H9 (cell line): ENCODE measurements at regions not wholly inside any gene's neighbourhood (a gene's known extent, or its start where the extent isn't known, plus 50 kb on each side); places are given as distances from the start of the nearest gene placed in this dataset.

ENCODE experiments used
- DNase-seq: peaks from one replicate; pipeline ENCODE4 v3.0.0-alpha.2; 2017
- H2AFZ ChIP-seq: one replicate; pipeline ENCODE4 v1.6.1; 2013; ENCODE audit warnings: mild to moderate bottlenecking, low read length, control low read depth, moderate library complexity
- H2AK5ac ChIP-seq: 2 replicates; pipeline ENCODE4 v1.6.1; 2013; ENCODE audit warnings: low read length, control low read depth, mixed read lengths; ENCODE audit not compliant: insufficient read length
- H2BK120ac ChIP-seq: one replicate; pipeline ENCODE4 v1.6.1; 2013; ENCODE audit warnings: low read depth, mild to moderate bottlenecking, low read length, control low read depth, inconsistent platforms; ENCODE audit not compliant: poor library complexity, severe bottlenecking
- H2BK12ac ChIP-seq: 2 replicates; pipeline ENCODE4 v1.6.1; 2013; ENCODE audit warnings: low read length, control low read depth, mixed read lengths, low read depth; ENCODE audit not compliant: insufficient read length
- H2BK15ac ChIP-seq: 2 replicates; pipeline ENCODE4 v1.6.1; 2013; ENCODE audit warnings: low read depth, low read length, control low read depth
- H2BK20ac ChIP-seq: one replicate; pipeline ENCODE4 v1.6.1; 2013; ENCODE audit warnings: low read depth, mild to moderate bottlenecking, low read length, control low read depth, inconsistent platforms; ENCODE audit not compliant: poor library complexity, severe bottlenecking
- H2BK5ac ChIP-seq: 2 replicates; pipeline ENCODE4 v1.6.1; 2013; ENCODE audit warnings: low read length, control low read depth, mixed read lengths; ENCODE audit not compliant: insufficient read length
- H3K14ac ChIP-seq: 2 replicates; pipeline ENCODE4 v1.6.1; 2013; ENCODE audit warnings: low read length, control low read depth; ENCODE audit not compliant: insufficient read depth
- H3K18ac ChIP-seq: 2 replicates; pipeline ENCODE4 v1.6.1; 2013; ENCODE audit warnings: low read depth, mild to moderate bottlenecking, mixed read lengths, low read length, control low read depth; ENCODE audit not compliant: insufficient read length
- H3K23ac ChIP-seq: 2 replicates; pipeline ENCODE4 v1.6.1; 2013; ENCODE audit warnings: low read length, control low read depth, mixed read lengths, low read depth; ENCODE audit not compliant: insufficient read length
- H3K23me2 ChIP-seq: 2 replicates; pipeline ENCODE4 v1.6.1; 2013; ENCODE audit warnings: low read depth, mild to moderate bottlenecking, mixed read lengths, low read length, control low read depth; ENCODE audit not compliant: insufficient read length, poor library complexity, severe bottlenecking
- H3K27ac ChIP-seq: 2 replicates; pipeline ENCODE4 v1.5.1; 2013; ENCODE audit warnings: low read length, control low read depth, mixed read lengths, low read depth; ENCODE audit not compliant: insufficient read length
- H3K27me3 ChIP-seq: 2 replicates; pipeline ENCODE4 v1.6.1; 2013; ENCODE audit warnings: low read length, control low read depth, inconsistent platforms; ENCODE audit not compliant: insufficient read depth
- H3K4ac ChIP-seq: 2 replicates; pipeline ENCODE4 v1.6.1; 2013; ENCODE audit warnings: low read depth, mild to moderate bottlenecking, control low read depth, inconsistent platforms, low read length, moderate library complexity
- H3K4me1 ChIP-seq: 2 replicates; pipeline ENCODE4 v1.6.1; 2013; ENCODE audit warnings: low read length, control low read depth, inconsistent platforms; ENCODE audit not compliant: insufficient read depth
- H3K4me2 ChIP-seq: 2 replicates; pipeline ENCODE4 v1.6.1; 2013; ENCODE audit warnings: low read length, control low read depth, mixed read lengths; ENCODE audit not compliant: insufficient read length, insufficient read depth
- H3K56ac ChIP-seq: 2 replicates; pipeline ENCODE4 v1.6.1; 2013; ENCODE audit warnings: low read depth, mild to moderate bottlenecking, mixed read lengths, low read length, control low read depth; ENCODE audit not compliant: insufficient read length
- H3K79me1 ChIP-seq: 2 replicates; pipeline ENCODE4 v1.6.1; 2013; ENCODE audit warnings: low read depth, mild to moderate bottlenecking, moderate library complexity, low read length, control low read depth, inconsistent platforms; ENCODE audit not compliant: insufficient read depth, poor library complexity, severe bottlenecking
- H3K79me2 ChIP-seq: 2 replicates; pipeline ENCODE4 v1.6.1; 2013; ENCODE audit warnings: low read length, control low read depth, inconsistent platforms; ENCODE audit not compliant: insufficient read depth
- H3K9ac ChIP-seq: 2 replicates; pipeline ENCODE4 v1.6.1; 2013; ENCODE audit warnings: low read length, control low read depth, mixed read lengths; ENCODE audit not compliant: insufficient read length; ENCODE audit errors: extremely low read depth
- H3K9me3 ChIP-seq: one replicate; pipeline ENCODE4 v1.6.1; 2013; ENCODE audit warnings: low read depth, low read length, inconsistent platforms; ENCODE audit not compliant: control insufficient read depth
- H3T11ph ChIP-seq: one replicate; pipeline ENCODE4 v1.6.1; 2013; ENCODE audit warnings: mild to moderate bottlenecking, low read length, control low read depth, inconsistent platforms
- H4K20me1 ChIP-seq: one replicate; pipeline ENCODE4 v1.6.1; 2013; ENCODE audit not compliant: control insufficient read depth, insufficient read length, insufficient read depth
- H4K5ac ChIP-seq: 2 replicates; pipeline ENCODE4 v1.6.1; 2013; ENCODE audit warnings: low read depth, mild to moderate bottlenecking, mixed read lengths, low read length, control low read depth; ENCODE audit not compliant: insufficient read length
- H4K8ac ChIP-seq: replicated peaks from 2 replicates; pipeline ENCODE4 v1.6.1; 2013; ENCODE audit warnings: low read length, control low read depth, mixed read lengths, low read depth; ENCODE audit not compliant: insufficient read length
- H4K91ac ChIP-seq: 2 replicates; pipeline ENCODE4 v1.6.1; 2013; ENCODE audit warnings: low read depth, mild to moderate bottlenecking, moderate library complexity, mixed read lengths, low read length, control low read depth; ENCODE audit not compliant: insufficient read length
- H3K27ac Mint-ChIP-seq, 3 experiments: 2 replicates in 2 of 3; 3 replicates in 1 of 3; pipeline ENCODE4 v1.8.0; 2020 to 2021; ENCODE audit warnings: mixed read lengths in 3 of 3, mild to moderate bottlenecking in 1 of 3, moderate library complexity in 1 of 3
- H3K27me3 Mint-ChIP-seq: 2 replicates; pipeline ENCODE4 v1.8.0; 2021; ENCODE audit warnings: low read depth, mild to moderate bottlenecking, moderate library complexity, mixed read lengths
- H3K36me3 Mint-ChIP-seq, 3 experiments: 2 replicates in 2 of 3; 3 replicates in 1 of 3; pipeline ENCODE4 v1.8.0; 2020 to 2021; ENCODE audit warnings: low read depth in 3 of 3, mixed read lengths in 3 of 3; ENCODE audit not compliant: insufficient read depth in 1 of 3
- H3K4me1 Mint-ChIP-seq, 2 experiments: 2 replicates each; pipeline ENCODE4 v1.8.0; 2020; ENCODE audit warnings: mixed read lengths in 2 of 2
- H3K4me3 Mint-ChIP-seq, 2 experiments: 2 replicates in 1 of 2; 3 replicates in 1 of 2; pipeline ENCODE4 v1.8.0; 2020 to 2021; ENCODE audit warnings: mild to moderate bottlenecking in 2 of 2, mixed read lengths in 2 of 2, moderate library complexity in 1 of 2
- H3K9me3 Mint-ChIP-seq, 2 experiments: 2 replicates in 1 of 2; 3 replicates in 1 of 2; pipeline ENCODE4 v1.8.0; 2020; ENCODE audit warnings: mild to moderate bottlenecking in 2 of 2, mixed read lengths in 2 of 2, moderate library complexity in 1 of 2
- CTCF ChIP-seq: fragments of 200-600 bp; sonication (generic); conservative IDR thresholded peaks from 3 replicates; pipeline ENCODE4 v1.8.0; 2021; ENCODE audit warnings: antibody characterized with exemption, mild to moderate bottlenecking
- WGBS: extraction: QIAGEN DNeasy Blood & Tissue Kit; methylation state at CpG from one replicate; pipeline ENCODE4 v1.1.7; 2013; ENCODE audit warnings: missing lambda C conversion rate, low lambda C conversion rate, mixed read lengths; ENCODE audit not compliant: insufficient read length; ENCODE audit errors: extremely low coverage; 5-methylcytosine and 5-hydroxymethylcytosine counted together

GRCh38 chr2:18896125-18896764, 306.9 kb upstream of the NT5C1B start:
- Histone ChIP-seq H2AFZ (no peak overlapping the region), H3K27me3 (no peaks in the 10 kb centered on the region), H3K4me2 (no peak overlapping the region), H3K79me2 (no peaks in the 10 kb centered on the region), H3K27ac (no peak overlapping the region), H2BK5ac (no peak overlapping the region), H2BK12ac (no peak overlapping the region), H3K23ac (no peak overlapping the region), H2BK15ac (no peak overlapping the region), H2AK5ac (no peak overlapping the region), H2BK20ac (no peak overlapping the region), H3K14ac (no peak overlapping the region), H3K9me3 (no peaks in the 10 kb centered on the region), H4K5ac (no peak overlapping the region), H3K18ac (no peak overlapping the region), H3K23me2 (no peaks in the 10 kb centered on the region), H3T11ph (no peak overlapping the region), H3K9ac (no peak overlapping the region), H4K91ac (no peak overlapping the region), H3K56ac (no peak overlapping the region), H4K20me1 (no peaks in the 10 kb centered on the region), H3K4me1 (no peaks in the 10 kb centered on the region), H4K8ac (no peak overlapping the region), H2BK120ac (no peak overlapping the region), H3K4ac (no peak overlapping the region), H3K79me1 (no peaks in the 10 kb centered on the region)
- H3K36me3 Mint-ChIP-seq = no peaks in the 10 kb centered on the region
- no peaks in the 10 kb centered on the region; the same call in 1 of the 2 replicates for H3K27me3 Mint-ChIP-seq
- H3K27ac Mint-ChIP-seq = no peak overlapping the region
- H3K4me1 Mint-ChIP-seq = no peaks in the 10 kb centered on the region
- no peak for TF ChIP-seq CTCF
- H3K4me3 Mint-ChIP-seq = no peak overlapping the region
- no peaks in the 10 kb centered on the region for H3K9me3 Mint-ChIP-seq
- DNase-seq = no peak
- WGBS = no CpG with 5 or more reads among the region's 2 CpGs
